ENCODE measurements at regions not wholly inside any gene's neighbourhood (a gene's known extent, or its start where the extent isn't known, plus 50 kb on each side); places are given as distances from the start of the nearest gene placed in this dataset.

- TF ChIP-seq FOSL2 (IDR thresholded peaks at IDR 0.05) (no peak), FOSL2 (CRISPR knock-in tag; IDR thresholded peaks at IDR 0.05) (no peak)
Measured at GRCh38 chr15:60119101-60119500, 115.0 kb downstream of the FOXB1 start (continued).

- Histone ChIP-seq H3K27ac (no peak overlapping the region), H3K9me3 (no peaks in the 10 kb centered on the region), H3K4me2 (no peak overlapping the region), H3K4me3 (no peak overlapping the region), H3K4me1 (no peaks in the 10 kb centered on the region)
- TF ChIP-seq MYC (IDR thresholded peaks at IDR 0.05; ENCODE audit: borderline replicate concordance, low read length) (no peak), RARB (CRISPR knock-in tag; IDR thresholded peaks at IDR 0.05) (no peak), HMGXB4 (CRISPR knock-in tag; IDR thresholded peaks at IDR 0.05; ENCODE audit: borderline replicate concordance) (no peak), FOXS1 (CRISPR knock-in tag; IDR thresholded peaks at IDR 0.05) (no peak), HOXA7 (CRISPR knock-in tag; IDR thresholded peaks at IDR 0.05) (no peak)
- FAIRE-seq (no peak), ATAC-seq (no peak), DNase-seq (ENCODE audit: low read depth in 1 of 2, low spot score in 1 of 2) (no peak)
- WGBS (ENCODE audit: missing lambda C conversion rate) = 26% methylated on average over 2 of the region's 2 CpGs
- ChIA-PET POLR2A (no interaction called here), CTCF (interaction anchor here (1.2 to 2.2 kb wide), 7 partner anchors 8 to 395 kb away, joined by 3 to 7 read pairs (median 4); no protein-coding TSS in a partner anchor)
Measured at GRCh38 chr15:60120100-60120499, 116.0 kb downstream of the FOXB1 start.

- ATAC-seq (no peak), DNase-seq (ENCODE audit: low read depth in 1 of 2, low spot score in 1 of 2) (no peak), FAIRE-seq (no peak)
- Histone ChIP-seq H3K4me2 (no peak overlapping the region), H3K4me3 (no peak overlapping the region), H3K27ac (no peak overlapping the region), H3K4me1 (no peaks in the 10 kb centered on the region), H3K9me3 (no peaks in the 10 kb centered on the region)
- ChIA-PET CTCF (interaction anchor here (1.2 kb wide), 1 partner anchor 12 kb away, joined by 3 read pairs; no protein-coding TSS in a partner anchor), POLR2A (no interaction called here)
- TF ChIP-seq ZC3H11A (IDR thresholded peaks at IDR 0.05) (no peak), MAZ (IDR thresholded peaks at IDR 0.05; ENCODE audit: borderline replicate concordance, low read depth, low read length) (no peak)
- WGBS (ENCODE audit: missing lambda C conversion rate) = 65% methylated on average over 4 of the region's 4 CpGs
Measured at GRCh38 chr15:60121845-60122244, 117.7 kb downstream of the FOXB1 start.

GRCh38 chr15:60122691-60123090 is 118.6 kb downstream of the FOXB1 start:
- no peak for FAIRE-seq
- ATAC-seq = no peak
- no peaks in the 10 kb centered on the region for H3K9me3 ChIP-seq
- DNase-seq (ENCODE audit: low read depth in 1 of 2, low spot score in 1 of 2) = no peak
- TF ChIP-seq BCL3 (IDR thresholded peaks at IDR 0.05) (no peak), JUN (IDR thresholded peaks at IDR 0.05) (no peak), ESRRA (IDR thresholded peaks at IDR 0.05; ENCODE audit: borderline replicate concordance, low read length) (no peak), MYC (IDR thresholded peaks at IDR 0.05; ENCODE audit: borderline replicate concordance, low read length) (no peak), CHD4 (IDR thresholded peaks at IDR 0.05; ENCODE audit: borderline replicate concordance) (no peak), PHF8 (IDR thresholded peaks at IDR 0.05; ENCODE audit: borderline replicate concordance, low read depth) (no peak), MAX (IDR thresholded peaks at IDR 0.05) (no peak), E2F6 (IDR thresholded peaks at IDR 0.05; ENCODE audit: borderline replicate concordance, low read depth) (no peak), ELK1 (IDR thresholded peaks at IDR 0.05; ENCODE audit: low read depth, low read length) (no peak), JUNB (IDR thresholded peaks at IDR 0.05) (no peak), FOSB (CRISPR knock-in tag; IDR thresholded peaks at IDR 0.05) (no peak), EHMT2 (IDR thresholded peaks at IDR 0.05; ENCODE audit: low read depth) (no peak), NFE2L2 (conservative IDR thresholded peaks at IDR 0.05; ENCODE audit: low read length) (no peak), NPAS2 (CRISPR knock-in tag; IDR thresholded peaks at IDR 0.05; ENCODE audit: borderline replicate concordance) (no peak), HOXB5 (CRISPR knock-in tag; IDR thresholded peaks at IDR 0.05) (no peak), HOXA7 (CRISPR knock-in tag; IDR thresholded peaks at IDR 0.05) (no peak)
- H3K4me2 ChIP-seq = no peak overlapping the region
- no peak overlapping the region for H3K27ac ChIP-seq
- CTCF ChIA-PET = interaction anchor here (0.6 to 1.2 kb wide), 4 partner anchors 203 to 432 kb away, joined by 3 read pairs; no protein-coding TSS in a partner anchor
- H3K4me3 ChIP-seq = no peak overlapping the region
- POLR2A ChIA-PET = no interaction called here
- WGBS (ENCODE audit: missing lambda C conversion rate) = 30% methylated on average over 3 of the region's 3 CpGs
- no peaks in the 10 kb centered on the region for H3K4me1 ChIP-seq

All from A549 (cell line).